WTC11 (cell line): ENCODE measurements at regions not wholly inside any gene's neighbourhood (a gene's known extent, or its start where the extent isn't known, plus 50 kb on each side); places are given as distances from the start of the nearest gene placed in this dataset.

Experiments used
- CREB1 ChIP-seq: sonication (generic); formaldehyde crosslinking; IDR thresholded peaks from 2 replicates; pipeline ENCODE4 v1.8.0; 2023; ENCODE audit warnings: mild to moderate bottlenecking, missing genetic modification reagents
- GRHL2 ChIP-seq: fragments of 250-450 bp; sonication (Bioruptor Pico); IDR thresholded peaks from 2 replicates; pipeline ENCODE4 v1.8.0; 2022; ENCODE audit warnings: mild to moderate bottlenecking, moderate library complexity; ENCODE audit not compliant: insufficient replicate concordance, severe bottlenecking
- NR1H2 ChIP-seq: sonication (generic); formaldehyde crosslinking; IDR thresholded peaks from 2 replicates; pipeline ENCODE4 v1.9.0; 2021; ENCODE audit warnings: mild to moderate bottlenecking, moderate library complexity, missing genetic modification reagents
- OVOL2 ChIP-seq: fragments of 250-450 bp; sonication (Bioruptor Pico); IDR thresholded peaks from 2 replicates; pipeline ENCODE4 v1.9.0; 2021; ENCODE audit warnings: mild to moderate bottlenecking, borderline replicate concordance
- SP1 ChIP-seq: sonication (generic); formaldehyde crosslinking; conservative IDR thresholded peaks from 2 replicates; pipeline ENCODE4 v1.8.1; 2022; ENCODE audit warnings: missing genetic modification reagents
- ZNF138 ChIP-seq: sonication (generic); formaldehyde crosslinking; conservative IDR thresholded peaks from 2 replicates; pipeline ENCODE4 v1.8.1; 2022; ENCODE audit warnings: mild to moderate bottlenecking, moderate library complexity, missing genetic modification reagents
- TF ChIP-seq, protein P1 (sequence below): fragments of 200-600 bp; IDR thresholded peaks from 2 replicates; pipeline ENCODE4 v1.8.0; 2022; ENCODE audit warnings: antibody characterized with exemption
- TF ChIP-seq, protein P2 (sequence below): sonication (generic); formaldehyde crosslinking; IDR thresholded peaks from 2 replicates; pipeline ENCODE4 v1.8.0; 2022; ENCODE audit warnings: mild to moderate bottlenecking, missing genetic modification reagents

DNA sequence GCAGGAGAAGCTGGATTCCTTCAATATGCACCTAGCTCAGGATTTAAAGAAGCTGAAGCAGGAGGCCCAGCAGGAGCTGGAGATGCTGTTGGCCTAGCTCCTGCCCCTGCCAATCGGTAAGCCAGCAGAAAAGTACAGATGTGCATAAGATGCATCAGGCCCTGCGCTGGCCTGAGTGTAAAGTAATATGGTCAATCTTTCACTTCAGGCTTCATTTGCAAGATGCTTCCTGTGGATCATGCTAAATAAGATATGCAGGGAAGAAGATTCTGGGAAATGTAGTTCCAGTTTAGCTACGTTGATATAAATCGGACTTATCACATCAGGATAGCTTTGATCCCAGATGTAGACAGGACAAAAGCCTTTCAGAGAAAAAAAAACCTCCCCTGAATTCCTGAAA is 100.3 kb downstream of the GJA1 start:
- no peak for TF ChIP-seq OVOL2 (CRISPR knock-in tag)
- no peak for TF ChIP-seq CREB1 (CRISPR knock-in tag)
- no peak for TF ChIP-seq ZNF138 (CRISPR knock-in tag)
- TF ChIP-seq SP1 (CRISPR knock-in tag): no peak
- no peak for TF ChIP-seq GRHL2
- TF ChIP-seq NR1H2: no peak
- TF ChIP-seq, protein P1, sequence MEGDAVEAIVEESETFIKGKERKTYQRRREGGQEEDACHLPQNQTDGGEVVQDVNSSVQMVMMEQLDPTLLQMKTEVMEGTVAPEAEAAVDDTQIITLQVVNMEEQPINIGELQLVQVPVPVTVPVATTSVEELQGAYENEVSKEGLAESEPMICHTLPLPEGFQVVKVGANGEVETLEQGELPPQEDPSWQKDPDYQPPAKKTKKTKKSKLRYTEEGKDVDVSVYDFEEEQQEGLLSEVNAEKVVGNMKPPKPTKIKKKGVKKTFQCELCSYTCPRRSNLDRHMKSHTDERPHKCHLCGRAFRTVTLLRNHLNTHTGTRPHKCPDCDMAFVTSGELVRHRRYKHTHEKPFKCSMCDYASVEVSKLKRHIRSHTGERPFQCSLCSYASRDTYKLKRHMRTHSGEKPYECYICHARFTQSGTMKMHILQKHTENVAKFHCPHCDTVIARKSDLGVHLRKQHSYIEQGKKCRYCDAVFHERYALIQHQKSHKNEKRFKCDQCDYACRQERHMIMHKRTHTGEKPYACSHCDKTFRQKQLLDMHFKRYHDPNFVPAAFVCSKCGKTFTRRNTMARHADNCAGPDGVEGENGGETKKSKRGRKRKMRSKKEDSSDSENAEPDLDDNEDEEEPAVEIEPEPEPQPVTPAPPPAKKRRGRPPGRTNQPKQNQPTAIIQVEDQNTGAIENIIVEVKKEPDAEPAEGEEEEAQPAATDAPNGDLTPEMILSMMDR: no peak
- TF ChIP-seq, protein P2, sequence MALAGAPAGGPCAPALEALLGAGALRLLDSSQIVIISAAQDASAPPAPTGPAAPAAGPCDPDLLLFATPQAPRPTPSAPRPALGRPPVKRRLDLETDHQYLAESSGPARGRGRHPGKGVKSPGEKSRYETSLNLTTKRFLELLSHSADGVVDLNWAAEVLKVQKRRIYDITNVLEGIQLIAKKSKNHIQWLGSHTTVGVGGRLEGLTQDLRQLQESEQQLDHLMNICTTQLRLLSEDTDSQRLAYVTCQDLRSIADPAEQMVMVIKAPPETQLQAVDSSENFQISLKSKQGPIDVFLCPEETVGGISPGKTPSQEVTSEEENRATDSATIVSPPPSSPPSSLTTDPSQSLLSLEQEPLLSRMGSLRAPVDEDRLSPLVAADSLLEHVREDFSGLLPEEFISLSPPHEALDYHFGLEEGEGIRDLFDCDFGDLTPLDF (CRISPR knock-in tag): no peak
